ENCODE measurements at regions not wholly inside any gene's neighbourhood (a gene's known extent, or its start where the extent isn't known, plus 50 kb on each side); places are given as distances from the start of the nearest gene placed in this dataset.
A peak's percentile ranks its signal among the peaks of the same experiment; 100 is the strongest.

GRCh38 chrX:13891377-13892140, 74.7 kb upstream of the GPM6B start:
- Histone ChIP-seq H3K4me3 (no peak overlapping the region), H3K27ac (no peak overlapping the region), H3K27me3 (no peaks in the 10 kb centered on the region), H3K4me1 (ENCODE audit: low read depth) (no peaks in the 10 kb centered on the region), H3K9me3 (ENCODE audit: low read depth) (no peaks in the 10 kb centered on the region), H3K36me3 (no peaks in the 10 kb centered on the region)
- TF ChIP-seq, protein P1, sequence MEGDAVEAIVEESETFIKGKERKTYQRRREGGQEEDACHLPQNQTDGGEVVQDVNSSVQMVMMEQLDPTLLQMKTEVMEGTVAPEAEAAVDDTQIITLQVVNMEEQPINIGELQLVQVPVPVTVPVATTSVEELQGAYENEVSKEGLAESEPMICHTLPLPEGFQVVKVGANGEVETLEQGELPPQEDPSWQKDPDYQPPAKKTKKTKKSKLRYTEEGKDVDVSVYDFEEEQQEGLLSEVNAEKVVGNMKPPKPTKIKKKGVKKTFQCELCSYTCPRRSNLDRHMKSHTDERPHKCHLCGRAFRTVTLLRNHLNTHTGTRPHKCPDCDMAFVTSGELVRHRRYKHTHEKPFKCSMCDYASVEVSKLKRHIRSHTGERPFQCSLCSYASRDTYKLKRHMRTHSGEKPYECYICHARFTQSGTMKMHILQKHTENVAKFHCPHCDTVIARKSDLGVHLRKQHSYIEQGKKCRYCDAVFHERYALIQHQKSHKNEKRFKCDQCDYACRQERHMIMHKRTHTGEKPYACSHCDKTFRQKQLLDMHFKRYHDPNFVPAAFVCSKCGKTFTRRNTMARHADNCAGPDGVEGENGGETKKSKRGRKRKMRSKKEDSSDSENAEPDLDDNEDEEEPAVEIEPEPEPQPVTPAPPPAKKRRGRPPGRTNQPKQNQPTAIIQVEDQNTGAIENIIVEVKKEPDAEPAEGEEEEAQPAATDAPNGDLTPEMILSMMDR (IDR thresholded peaks at IDR 0.05; ENCODE audit: low read depth, low read length) = no peak
- DNase-seq (ENCODE audit: low read depth in 1 of 2, low spot score in 1 of 2) = no peak

- no peaks in the 10 kb centered on the region for H3K4me1 ChIP-seq (ENCODE audit: low read depth)
- H3K4me3 ChIP-seq = no peak overlapping the region
- H3K27ac ChIP-seq = no peak overlapping the region
- TF ChIP-seq, protein P1 (IDR thresholded peaks at IDR 0.05; ENCODE audit: low read depth, low read length) = no peak
- no peak for DNase-seq (ENCODE audit: low read depth in 1 of 2, low spot score in 1 of 2)
- H3K9me3 ChIP-seq (ENCODE audit: low read depth) = no peaks in the 10 kb centered on the region
- no peaks in the 10 kb centered on the region for H3K27me3 ChIP-seq
- no peaks in the 10 kb centered on the region for H3K36me3 ChIP-seq
Observed at GRCh38 chrX:13890806-13891205, 73.9 kb upstream of the GPM6B start.

DNA sequence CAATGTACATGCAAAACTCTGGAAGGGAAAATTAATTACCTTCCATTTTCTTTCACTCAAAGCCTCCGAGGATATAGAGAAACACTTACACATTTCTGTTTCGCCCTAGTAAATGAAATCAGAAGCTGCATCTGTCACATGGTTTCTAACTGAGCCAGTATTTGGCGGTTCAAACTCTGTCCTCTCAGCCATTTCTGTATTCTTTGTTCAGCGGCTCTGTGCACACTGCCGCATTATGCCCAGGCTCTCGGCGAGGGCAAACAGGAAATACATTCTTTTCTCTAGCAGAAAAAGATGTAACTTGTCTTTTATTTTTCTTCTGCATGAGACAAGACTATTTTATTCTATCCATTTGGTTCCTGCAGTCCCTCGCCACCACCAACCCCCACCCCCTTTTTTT, 71.4 kb upstream of the GPM6B start:
- Histone ChIP-seq H3K4me1 (ENCODE audit: low read depth) (no peaks in the 10 kb centered on the region), H3K9me3 (ENCODE audit: low read depth) (no peaks in the 10 kb centered on the region), H3K4me3 (no peak overlapping the region), H3K36me3 (no peaks in the 10 kb centered on the region), H3K27me3 (no peaks in the 10 kb centered on the region), H3K27ac (no peak overlapping the region)
- TF ChIP-seq, protein P1 (IDR thresholded peaks at IDR 0.05; ENCODE audit: low read depth, low read length) = no peak
- no peak for DNase-seq (ENCODE audit: low read depth in 1 of 2, low spot score in 1 of 2)

GRCh38 chrX:13885591-13885990, 68.7 kb upstream of the GPM6B start:
- Histone ChIP-seq H3K4me3 (no peak overlapping the region), H3K36me3 (no peaks in the 10 kb centered on the region), H3K27me3 (no peaks in the 10 kb centered on the region), H3K4me1 (ENCODE audit: low read depth) (no peaks in the 10 kb centered on the region), H3K9me3 (ENCODE audit: low read depth) (no peaks in the 10 kb centered on the region), H3K27ac (no peak overlapping the region)
- DNase-seq (ENCODE audit: low read depth in 1 of 2, low spot score in 1 of 2) = no peak
- TF ChIP-seq, protein P1 (IDR thresholded peaks at IDR 0.05; ENCODE audit: low read depth, low read length) = no peak

DNA sequence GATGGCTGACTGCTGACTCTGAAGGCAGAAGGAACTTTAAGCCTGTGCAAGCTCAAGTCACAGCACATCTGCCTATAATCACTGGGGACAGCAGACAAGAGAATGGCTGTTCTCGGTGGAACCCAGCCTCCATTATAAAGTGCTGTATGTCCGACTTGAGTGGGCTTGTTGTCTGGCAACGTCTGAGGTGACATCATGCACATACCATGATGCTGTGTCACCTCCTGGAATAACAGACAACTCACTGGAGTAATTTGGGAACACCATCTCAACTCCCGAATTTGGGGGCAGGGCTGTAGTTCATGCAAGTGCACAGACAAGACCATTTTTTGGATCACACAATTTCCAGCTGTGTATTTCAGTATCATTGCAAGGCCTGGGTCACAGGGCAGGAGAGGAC, 59.8 kb upstream of the GPM6B start:
- DNase-seq (ENCODE audit: low read depth in 1 of 2, low spot score in 1 of 2) = peak in 1 of 2 donors; percentile 47
- TF ChIP-seq, protein P1 (IDR thresholded peaks at IDR 0.05; ENCODE audit: low read depth, low read length) = no peak
- H3K9me3 ChIP-seq (ENCODE audit: low read depth) = no peaks in the 10 kb centered on the region
- no peak overlapping the region for H3K4me3 ChIP-seq
- H3K36me3 ChIP-seq = no peaks in the 10 kb centered on the region
- H3K27me3 ChIP-seq = no peaks in the 10 kb centered on the region
- H3K27ac ChIP-seq = no peak overlapping the region
- no peaks in the 10 kb centered on the region for H3K4me1 ChIP-seq (ENCODE audit: low read depth)
